Subcutaneous abdominal adipose tissue (tissue), 5 donors: ENCODE measurements at regions not wholly inside any gene's neighbourhood (a gene's known extent, or its start where the extent isn't known, plus 50 kb on each side); places are given as distances from the start of the nearest gene placed in this dataset.

ENCODE experiments used
- H3K27ac ChIP-seq: one replicate; pipeline ENCODE4 v1.7.0; 2013; ENCODE audit warnings: low read depth, mild to moderate bottlenecking, inconsistent platforms, low read length, moderate library complexity
- H3K27me3 ChIP-seq, 5 donors: one replicate each; pipeline ENCODE4 v1.7.0; 2013; ENCODE audit warnings: low read length in 5 of 5, inconsistent platforms in 1 of 5; ENCODE audit not compliant: control insufficient read depth in 5 of 5, insufficient read depth in 4 of 5
- H3K36me3 ChIP-seq, 5 donors: one replicate each; pipeline ENCODE4 v1.7.0; 2013; ENCODE audit warnings: low read length in 5 of 5; ENCODE audit not compliant: control insufficient read depth in 5 of 5, insufficient read depth in 5 of 5
- H3K4me1 ChIP-seq, 5 donors: one replicate each; pipeline ENCODE4 v1.7.0; 2013; ENCODE audit warnings: low read length in 5 of 5, mild to moderate bottlenecking in 3 of 5, moderate library complexity in 1 of 5; ENCODE audit not compliant: control insufficient read depth in 5 of 5, insufficient read depth in 5 of 5
- H3K4me3 ChIP-seq, 5 donors: one replicate each; pipeline ENCODE4 v1.7.0; 2013; ENCODE audit warnings: low read length in 5 of 5, low read depth in 1 of 5
- H3K9ac ChIP-seq, 5 donors: one replicate each; pipeline ENCODE4 v1.7.0; 2013; ENCODE audit warnings: low read length in 5 of 5, mild to moderate bottlenecking in 4 of 5, moderate library complexity in 3 of 5
- H3K9me3 ChIP-seq, 5 donors: one replicate each; pipeline ENCODE4 v1.7.0; 2013; ENCODE audit warnings: low read length in 5 of 5; ENCODE audit not compliant: control insufficient read depth in 5 of 5
- donor health status: healthy.
- donor health status: healthy.
- donor health status: healthy.
- donor health status: healthy.
- donor health status: healthy.

- peaks cover 0 to 9% (median 3%) of the 10 kb centered on the region in 5 donors for H3K4me1 ChIP-seq
- no peak overlapping the region for H3K9ac ChIP-seq
- H3K27ac ChIP-seq: no peak overlapping the region
- no peaks in the 10 kb centered on the region for H3K36me3 ChIP-seq
- no peaks in the 10 kb centered on the region for H3K27me3 ChIP-seq
- H3K4me3 ChIP-seq: no peak overlapping the region
- peaks cover 2 to 9% (median 4%) of the 10 kb centered on the region in 5 donors for H3K9me3 ChIP-seq
Measured at GRCh38 chr10:32156031-32156495, 99.8 kb upstream of the KIF5B start.

- Histone ChIP-seq H3K36me3 (no peaks in the 10 kb centered on the region), H3K9ac (no peak overlapping the region), H3K27ac (no peak overlapping the region), H3K9me3 (peaks cover 2 to 9% (median 4%) of the 10 kb centered on the region in 5 donors), H3K4me3 (no peak overlapping the region), H3K4me1 (peaks cover 0 to 6% (median 2%) of the 10 kb centered on the region in 5 donors), H3K27me3 (no peaks in the 10 kb centered on the region)
Measured at GRCh38 chr10:32155075-32155516, 98.9 kb upstream of the KIF5B start.

GRCh38 chr10:32153931-32154330 lies 97.7 kb upstream of the KIF5B start:
- Histone ChIP-seq H3K9ac (no peak overlapping the region), H3K27me3 (peaks cover 0 to 3% (median 0%) of the 10 kb centered on the region in 5 donors), H3K4me3 (no peak overlapping the region), H3K27ac (no peak overlapping the region), H3K4me1 (peaks cover 6 to 13% (median 10%) of the 10 kb centered on the region in 5 donors), H3K9me3 (peaks cover 2 to 9% (median 4%) of the 10 kb centered on the region in 5 donors), H3K36me3 (no peaks in the 10 kb centered on the region)

- Histone ChIP-seq H3K27me3 (peaks cover 0 to 3% (median 0%) of the 10 kb centered on the region in 5 donors), H3K27ac (no peak overlapping the region), H3K9me3 (peaks cover 2 to 9% (median 4%) of the 10 kb centered on the region in 5 donors), H3K36me3 (no peaks in the 10 kb centered on the region), H3K4me3 (no peak overlapping the region), H3K9ac (no peak overlapping the region), H3K4me1 (peaks cover 6 to 16% (median 10%) of the 10 kb centered on the region in 5 donors)
Measured at GRCh38 chr10:32153252-32153651, 97.0 kb upstream of the KIF5B start.

DNA sequence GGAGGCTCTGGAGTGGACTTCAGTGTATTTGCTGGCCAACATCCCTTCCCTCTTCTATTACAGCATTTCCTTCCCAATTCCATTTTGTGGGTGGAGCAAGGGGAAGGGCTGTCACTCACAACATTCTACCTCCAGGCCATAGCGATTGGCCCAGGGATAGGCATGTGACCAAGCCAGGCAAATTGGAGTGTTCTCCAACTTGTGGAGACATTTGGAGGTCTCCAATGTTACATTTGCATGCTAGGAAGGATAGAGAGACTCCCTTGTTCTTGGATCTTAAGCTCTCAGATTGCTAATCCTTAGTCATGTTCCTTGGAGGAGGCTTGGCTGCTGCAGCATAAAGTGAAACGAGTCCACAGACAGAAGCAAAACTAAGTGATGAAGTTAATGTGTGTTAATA lies 95.6 kb upstream of the KIF5B start:
- no peaks in the 10 kb centered on the region for H3K36me3 ChIP-seq
- peaks cover 0 to 3% (median 0%) of the 10 kb centered on the region in 5 donors for H3K27me3 ChIP-seq
- H3K4me1 ChIP-seq: peaks cover 6 to 16% (median 10%) of the 10 kb centered on the region in 5 donors
- no peak overlapping the region for H3K9ac ChIP-seq
- peaks cover 2 to 9% (median 4%) of the 10 kb centered on the region in 5 donors for H3K9me3 ChIP-seq
- H3K4me3 ChIP-seq: no peak overlapping the region
- H3K27ac ChIP-seq: no peak overlapping the region

DNA sequence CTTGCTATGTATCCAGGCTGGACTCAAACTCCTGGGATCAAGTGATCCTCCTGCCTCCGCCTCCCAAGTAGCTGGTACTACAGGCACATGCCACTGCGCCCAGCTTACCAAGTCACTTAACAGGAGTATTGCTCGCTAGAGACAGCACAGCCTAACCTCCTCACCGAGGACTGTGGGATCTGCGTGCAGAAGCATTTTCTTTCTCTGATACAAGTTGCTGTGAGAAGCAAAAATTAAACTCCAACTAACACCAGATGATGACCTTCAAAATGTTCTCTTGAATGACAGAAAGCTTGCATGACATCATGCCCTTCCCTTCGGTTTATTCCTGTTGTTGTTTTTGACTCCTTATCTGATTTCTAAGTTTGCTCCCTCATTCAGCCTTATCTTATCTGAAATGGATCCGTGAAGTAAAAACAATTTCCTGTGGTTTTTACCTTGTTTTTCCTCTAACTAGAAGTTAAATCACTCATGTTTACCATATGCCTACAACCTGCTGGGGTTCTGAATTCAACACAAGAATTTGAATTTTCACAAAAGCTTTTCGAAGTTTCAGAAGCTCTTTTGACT lies 94.4 kb upstream of the KIF5B start:
- H3K4me1 ChIP-seq: peaks cover 6 to 16% (median 10%) of the 10 kb centered on the region in 5 donors
- H3K27me3 ChIP-seq: peaks cover 0 to 3% (median 0%) of the 10 kb centered on the region in 5 donors
- no peak overlapping the region for H3K4me3 ChIP-seq
- no peaks in the 10 kb centered on the region for H3K36me3 ChIP-seq
- peak overlapping the region in 1 of 5 donors; percentile 21 for H3K9ac ChIP-seq
- H3K27ac ChIP-seq: peak overlapping the region; percentile 92
- H3K9me3 ChIP-seq: peaks cover 2 to 9% (median 4%) of the 10 kb centered on the region in 5 donors

- peak overlapping the region; percentile 21 to 99 (median 61) for H3K9ac ChIP-seq
- peaks cover 8 to 25% (median 18%) of the 10 kb centered on the region in 5 donors for H3K4me1 ChIP-seq
- peaks cover 0 to 3% (median 0%) of the 10 kb centered on the region in 5 donors for H3K27me3 ChIP-seq
- H3K4me3 ChIP-seq: peak overlapping the region in 3 of 5 donors; percentile 18 to 45 (median 22)
- peak overlapping the region; percentile 92 for H3K27ac ChIP-seq
- H3K36me3 ChIP-seq: no peaks in the 10 kb centered on the region
- peaks cover 2 to 9% (median 4%) of the 10 kb centered on the region in 5 donors for H3K9me3 ChIP-seq
Measured at GRCh38 chr10:32149252-32149955, 93.2 kb upstream of the KIF5B start.

GRCh38 chr10:32148864-32149251 lies 92.6 kb upstream of the KIF5B start:
- Histone ChIP-seq H3K27me3 (peaks cover 0 to 3% (median 0%) of the 10 kb centered on the region in 5 donors), H3K4me1 (peaks cover 8 to 27% (median 19%) of the 10 kb centered on the region in 5 donors), H3K36me3 (no peaks in the 10 kb centered on the region), H3K27ac (peak overlapping the region; percentile 92), H3K9ac (peak overlapping the region; percentile 21 to 99 (median 61)), H3K9me3 (peaks cover 0 to 6% (median 4%) of the 10 kb centered on the region in 5 donors), H3K4me3 (peak overlapping the region in 3 of 5 donors; percentile 18 to 45 (median 22))

DNA sequence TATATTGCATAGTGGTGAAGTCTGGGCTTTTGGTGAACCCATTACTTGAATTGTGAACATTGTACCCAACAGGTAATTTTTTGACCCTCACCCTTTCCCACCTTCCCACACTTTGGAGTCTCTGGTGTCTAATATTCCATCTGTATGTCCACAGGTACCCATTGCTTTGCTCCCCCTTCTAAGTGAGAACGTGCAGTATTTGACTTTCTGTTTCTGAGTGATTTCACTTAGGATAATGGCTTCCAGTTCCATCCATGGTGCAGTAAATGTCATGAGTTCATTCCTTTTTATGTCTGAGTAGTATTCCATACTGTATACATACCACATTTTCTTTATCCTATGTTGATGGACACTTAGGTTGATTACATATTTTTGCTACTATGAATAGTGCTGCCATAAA lies 91.5 kb upstream of the KIF5B start:
- no peak overlapping the region for H3K4me3 ChIP-seq
- no peak overlapping the region for H3K9ac ChIP-seq
- H3K27ac ChIP-seq: no peak overlapping the region
- no peaks in the 10 kb centered on the region for H3K36me3 ChIP-seq
- H3K9me3 ChIP-seq: peaks cover 0 to 3% (median 0%) of the 10 kb centered on the region in 5 donors
- peaks cover 0 to 3% (median 0%) of the 10 kb centered on the region in 5 donors for H3K27me3 ChIP-seq
- H3K4me1 ChIP-seq: peaks cover 8 to 27% (median 19%) of the 10 kb centered on the region in 5 donors

DNA sequence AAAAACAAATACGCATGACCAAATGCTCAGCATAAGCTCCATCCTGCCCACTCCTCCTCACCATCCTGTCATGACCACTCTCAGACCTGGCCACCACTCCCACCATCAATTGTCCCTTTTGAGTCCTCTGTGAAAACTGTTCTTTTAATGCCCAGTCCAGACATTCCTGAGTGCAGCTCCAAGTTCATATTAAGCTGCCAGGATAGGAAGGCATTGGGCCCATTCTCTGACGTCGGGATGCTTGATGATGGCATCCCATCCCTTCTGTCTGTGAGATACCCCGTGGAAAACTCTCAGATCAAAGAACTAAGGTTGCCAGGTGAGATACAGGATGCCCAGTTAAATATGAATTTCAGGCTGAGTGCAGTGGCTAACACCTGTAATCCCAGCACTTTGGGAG lies 89.9 kb upstream of the KIF5B start:
- Histone ChIP-seq H3K4me1 (peaks cover 12 to 33% (median 19%) of the 10 kb centered on the region in 5 donors), H3K36me3 (no peaks in the 10 kb centered on the region), H3K27me3 (peaks cover 0 to 3% (median 0%) of the 10 kb centered on the region in 5 donors), H3K9me3 (peaks cover 0 to 3% (median 0%) of the 10 kb centered on the region in 5 donors), H3K9ac (no peak overlapping the region), H3K4me3 (no peak overlapping the region), H3K27ac (no peak overlapping the region)
